H1 (cell line): ENCODE measurements at regions not wholly inside any gene's neighbourhood (a gene's known extent, or its start where the extent isn't known, plus 50 kb on each side); places are given as distances from the start of the nearest gene placed in this dataset.

Source experiments
- CTCF ChIA-PET: fragments of 300-600 bp; sonication (Branson Sonifier 250); formaldehyde crosslinking; loops from one replicate; lab custom pipeline; 2021; ENCODE audit not compliant: partially characterized antibody; lab: Charles Lee
- POLR2A ChIA-PET: fragments of 300-600 bp; sonication (Branson Sonifier 250); formaldehyde crosslinking; loops from one replicate; lab custom pipeline; 2021; ENCODE audit warnings: inconsistent platforms; ENCODE audit not compliant: partially characterized antibody; lab: Charles Lee
- DNase-seq, 2 experiments: peaks; one replicate each; pipeline versions ENCODE4 v3.0.0 to v3.0.0-alpha.2; 2010 to 2022; ENCODE audit warnings: low spot score in 2 of 2, low read depth in 1 of 2, mixed read lengths in 1 of 2
- FAIRE-seq: peaks from 2 replicates; lab custom pipeline; 2011; peaks lifted over from hg19 to GRCh38; lab: Jason Lieb, UNC
- H2AFZ ChIP-seq: 2 replicates; pipeline ENCODE4 v1.8.1; 2012; ENCODE audit warnings: low read length, inconsistent platforms
- H2AK5ac ChIP-seq: 2 replicates; pipeline ENCODE4 v1.6.1; 2013; ENCODE audit warnings: low read depth, low read length
- H2BK120ac ChIP-seq: replicated peaks from 2 replicates; pipeline ENCODE3; 2013; ENCODE audit warnings: low read depth, low read length, inconsistent platforms
- H2BK12ac ChIP-seq: 2 replicates; pipeline ENCODE4 v1.6.1; 2013; ENCODE audit warnings: low read depth, low read length
- H2BK15ac ChIP-seq: 2 replicates; pipeline ENCODE4 v1.6.1; 2013; ENCODE audit warnings: low read length
- H2BK20ac ChIP-seq: 2 replicates; pipeline ENCODE4 v1.6.1; 2013; ENCODE audit warnings: low read length
- H2BK5ac ChIP-seq: 2 replicates; pipeline ENCODE4 v1.6.1; 2013; ENCODE audit warnings: low read depth, low read length
- H3K14ac ChIP-seq: 2 replicates; pipeline ENCODE4 v1.6.1; 2013; ENCODE audit warnings: inconsistent platforms; ENCODE audit not compliant: insufficient read length
- H3K18ac ChIP-seq: 2 replicates; pipeline ENCODE4 v1.6.1; 2013; ENCODE audit warnings: low read length; ENCODE audit errors: extremely low read depth
- H3K23ac ChIP-seq: 2 replicates; pipeline ENCODE4 v1.6.1; 2013; ENCODE audit warnings: inconsistent platforms; ENCODE audit not compliant: insufficient read length
- H3K23me2 ChIP-seq: 2 replicates; pipeline ENCODE4 v1.6.1; 2013; ENCODE audit warnings: low read depth, low read length
- H3K27ac ChIP-seq: 2 replicates; pipeline ENCODE4 v1.6.1; 2011; ENCODE audit warnings: low read depth, low read length, inconsistent platforms
- H3K27me3 ChIP-seq, 4 experiments: replicated peaks in 1 of 4; 1 replicate in 1 of 4; 2 replicates in 3 of 4; pipeline versions ENCODE4 v1.6.1 to v1.8.1; 2011 to 2013; ENCODE audit warnings: low read length in 3 of 4, mild to moderate bottlenecking in 3 of 4, inconsistent platforms in 2 of 4, mixed read lengths in 2 of 4, moderate library complexity in 1 of 4; ENCODE audit not compliant: control insufficient read depth in 3 of 4, insufficient read depth in 3 of 4; ENCODE audit errors: extremely low read depth in 1 of 4
- H3K36me3 ChIP-seq, 4 experiments: 2 replicates each; pipeline versions ENCODE4 v1.6.1 to v1.8.1; 2011 to 2013; ENCODE audit warnings: mild to moderate bottlenecking in 4 of 4, low read length in 3 of 4, moderate library complexity in 2 of 4, control low read depth in 1 of 4, inconsistent platforms in 1 of 4; ENCODE audit not compliant: insufficient read depth in 4 of 4, control insufficient read depth in 2 of 4
- H3K4ac ChIP-seq: replicated peaks from 2 replicates; pipeline ENCODE3; 2013; ENCODE audit warnings: low read length, low read depth, mixed read lengths, inconsistent platforms; ENCODE audit not compliant: insufficient read length
- H3K4me1 ChIP-seq, 4 experiments: replicated peaks in 1 of 4; 1 replicate in 1 of 4; 2 replicates in 3 of 4; pipeline versions ENCODE4 v1.6.1 to v1.8.1; 2011 to 2013; ENCODE audit warnings: low read length in 3 of 4, inconsistent platforms in 2 of 4, mixed read lengths in 1 of 4; ENCODE audit not compliant: insufficient read depth in 4 of 4, control insufficient read depth in 3 of 4
- H3K4me2 ChIP-seq, 2 experiments: 2 replicates each; pipeline versions ENCODE4 v1.6.1 to v1.8.1; 2011 to 2013; ENCODE audit warnings: low read depth in 2 of 2, low read length in 2 of 2, control low read depth in 1 of 2, inconsistent platforms in 1 of 2, mild to moderate bottlenecking in 1 of 2; ENCODE audit not compliant: insufficient read depth in 1 of 2
- H3K4me3 ChIP-seq, 4 experiments: fragments of 200-600, 300-600 bp in 1 of 4; sonication (generic), shearing (Covaris generic), sonication (Bioruptor Twin) in 1 of 4; 2 replicates each; pipeline versions ENCODE4 v1.5.1 to v1.8.1; 2011 to 2016; ENCODE audit warnings: low read length in 4 of 4, low read depth in 3 of 4, control low read depth in 2 of 4, inconsistent platforms in 2 of 4, mild to moderate bottlenecking in 2 of 4, mixed read lengths in 1 of 4, moderate library complexity in 1 of 4; ENCODE audit not compliant: insufficient read depth in 2 of 4; ENCODE audit errors: extremely low read depth in 1 of 4
- H3K56ac ChIP-seq: replicated peaks from 2 replicates; pipeline ENCODE3; 2013; ENCODE audit warnings: low read depth, mild to moderate bottlenecking, mixed read lengths, low read length, inconsistent platforms; ENCODE audit not compliant: insufficient read length
- H3K79me1 ChIP-seq: 2 replicates; pipeline ENCODE4 v1.6.1; 2013; ENCODE audit warnings: low read depth, low read length, control low read depth
- H3K79me2 ChIP-seq, 2 experiments: 2 replicates each; pipeline versions ENCODE4 v1.6.1 to v1.8.1; 2012 to 2013; ENCODE audit warnings: low read length in 2 of 2, mild to moderate bottlenecking in 2 of 2, inconsistent platforms in 1 of 2; ENCODE audit not compliant: insufficient read depth in 2 of 2, control insufficient read depth in 1 of 2
- H3K9ac ChIP-seq, 4 experiments: replicated peaks in 1 of 4; 1 replicate in 1 of 4; 2 replicates in 3 of 4; pipeline versions ENCODE4 v1.6.1 to v1.8.1; 2011 to 2013; ENCODE audit warnings: low read depth in 3 of 4, low read length in 3 of 4, control low read depth in 2 of 4, mild to moderate bottlenecking in 2 of 4, moderate library complexity in 2 of 4, inconsistent platforms in 1 of 4; ENCODE audit errors: extremely low read depth in 1 of 4
- H3K9me3 ChIP-seq, 2 experiments: 2 replicates each; pipeline versions ENCODE4 v1.6.1 to v1.8.1; 2012 to 2013; ENCODE audit warnings: mild to moderate bottlenecking in 2 of 2, moderate library complexity in 2 of 2, control low read depth in 1 of 2, inconsistent platforms in 1 of 2, low read depth in 1 of 2, low read length in 1 of 2, mixed read lengths in 1 of 2; ENCODE audit not compliant: insufficient read depth in 2 of 2
- H4K20me1 ChIP-seq, 2 experiments: replicated peaks in 1 of 2; 2 replicates each; pipeline versions ENCODE3 to v1.8.1; 2011 to 2013; ENCODE audit warnings: inconsistent platforms in 2 of 2, low read length in 2 of 2, mild to moderate bottlenecking in 1 of 2; ENCODE audit not compliant: insufficient read depth in 2 of 2, control insufficient read depth in 1 of 2
- H4K5ac ChIP-seq: 2 replicates; pipeline ENCODE4 v1.6.1; 2013; ENCODE audit warnings: low read length, low read depth, mixed read lengths, inconsistent platforms; ENCODE audit not compliant: insufficient read length
- H4K8ac ChIP-seq: 2 replicates; pipeline ENCODE4 v1.8.0; 2013; ENCODE audit warnings: mild to moderate bottlenecking, moderate library complexity, low read length, inconsistent platforms; ENCODE audit not compliant: insufficient read depth; ENCODE audit errors: extremely low read depth
- H4K91ac ChIP-seq: replicated peaks from 2 replicates; pipeline ENCODE3; 2013; ENCODE audit warnings: low read length, mixed read lengths, inconsistent platforms; ENCODE audit not compliant: insufficient read length
- BACH1 ChIP-seq: IDR thresholded peaks from 2 replicates; pipeline ENCODE4 v1.6.1; 2012; ENCODE audit warnings: low read length, improper control_type of control experiment
- CHD1 ChIP-seq: IDR thresholded peaks from 2 replicates; pipeline ENCODE4 v1.6.1; 2012; ENCODE audit warnings: low read depth, low read length, improper control_type of control experiment
- CHD2 ChIP-seq: IDR thresholded peaks from 2 replicates; pipeline ENCODE4 v1.6.1; 2012; ENCODE audit warnings: low read length, improper control_type of control experiment
- CREB1 ChIP-seq: IDR thresholded peaks from 2 replicates; pipeline ENCODE4 v1.6.1; 2012; ENCODE audit warnings: inconsistent platforms
- EP300 ChIP-seq, 2 experiments: IDR thresholded peaks; 1 replicate in 1 of 2; 2 replicates in 1 of 2; pipeline ENCODE4 v1.6.1; 2011 to 2012; ENCODE audit warnings: low read depth in 2 of 2, low read length in 2 of 2, mild to moderate bottlenecking in 2 of 2, borderline replicate concordance in 1 of 2, inconsistent platforms in 1 of 2, moderate library complexity in 1 of 2
- PHF8 ChIP-seq: fragments of 200-600 bp; sonication (generic); conservative IDR thresholded peaks from 2 replicates; pipeline ENCODE4 v1.7.1; 2012; ENCODE audit warnings: low read depth, mild to moderate bottlenecking, inconsistent platforms, low read length, moderate library complexity
- RNF2 ChIP-seq: fragments of 200-900, 300-1000 bp; sonication (generic); IDR thresholded peaks from 2 replicates; pipeline ENCODE4 v1.7.1; 2016; ENCODE audit warnings: borderline replicate concordance, low read depth, mild to moderate bottlenecking, antibody characterized with exemption, low read length; ENCODE audit not compliant: poor library complexity, severe bottlenecking; ENCODE audit errors: missing control alignments
- SAP30 ChIP-seq: fragments of 300-600 bp; sonication (generic); IDR thresholded peaks from 2 replicates; pipeline ENCODE4 v1.7.1; 2012; ENCODE audit warnings: low read length, moderate library complexity, mild to moderate bottlenecking, inconsistent platforms; ENCODE audit not compliant: insufficient read depth, insufficient replicate concordance
- TEAD4 ChIP-seq: IDR thresholded peaks from 2 replicates; pipeline ENCODE4 v1.6.1; 2012; ENCODE audit warnings: low read depth, low read length, inconsistent platforms, mixed read lengths
- WGBS, 2 experiments: shearing (Covaris generic) in 1 of 2; methylation state at CpG; one replicate each; pipeline versions ENCODE4 v1.1.6 to v1.1.7; 2013 to 2015; ENCODE audit warnings: low lambda C conversion rate in 2 of 2, mixed read lengths in 2 of 2, inconsistent platforms in 1 of 2, low coverage in 1 of 2, missing lambda C conversion rate in 1 of 2; ENCODE audit not compliant: insufficient replicate concordance in 2 of 2, insufficient coverage in 1 of 2, insufficient read length in 1 of 2; ENCODE audit errors: extremely low coverage in 1 of 2, missing lambda C conversion rate in 1 of 2; 5-methylcytosine and 5-hydroxymethylcytosine counted together
- TF ChIP-seq, protein P1 (sequence below): IDR thresholded peaks from 2 replicates; pipeline ENCODE4 v1.6.1; 2012; ENCODE audit warnings: low read length, inconsistent platforms
- TF ChIP-seq, protein P2 (sequence below): IDR thresholded peaks from 2 replicates; pipeline ENCODE4 v1.6.1; 2012; ENCODE audit warnings: inconsistent platforms

DNA sequence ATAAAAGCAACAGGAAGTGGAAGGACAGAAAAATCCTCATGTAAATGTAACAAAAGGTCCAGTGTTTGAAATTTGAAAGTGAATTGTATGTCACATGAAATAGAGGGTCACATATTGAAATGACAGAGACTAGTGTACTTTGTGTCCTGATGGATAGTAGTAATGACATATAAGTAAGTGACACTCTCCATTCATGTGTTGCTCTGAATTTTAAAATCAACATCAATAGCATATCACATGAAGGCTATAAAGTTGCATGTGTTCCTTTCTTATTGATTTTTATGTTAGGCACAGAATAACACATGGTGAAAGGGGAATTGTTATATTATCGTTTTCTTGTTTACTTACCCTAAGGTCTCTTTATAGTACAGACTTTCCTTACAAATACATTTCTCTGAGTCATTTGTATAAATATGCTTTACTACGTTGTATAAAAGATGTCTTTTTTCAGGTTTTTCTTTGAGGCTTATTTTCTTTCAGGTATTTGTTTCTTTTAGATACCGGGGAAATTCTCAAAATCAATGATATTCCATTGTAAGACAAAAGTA lies 104.6 kb upstream of the CACNA2D1 start:
- no peak overlapping the region for H3K4ac ChIP-seq
- no peak overlapping the region for H3K4me3 ChIP-seq
- no peak overlapping the region for H4K91ac ChIP-seq
- no peaks in the 10 kb centered on the region for H3K9me3 ChIP-seq
- CTCF ChIA-PET = no interaction called here
- no peak overlapping the region for H2AFZ ChIP-seq
- H3K4me1 ChIP-seq = no peaks in the 10 kb centered on the region
- H3K79me2 ChIP-seq = no peaks in the 10 kb centered on the region
- H4K20me1 ChIP-seq = no peaks in the 10 kb centered on the region
- no peak overlapping the region for H3K9ac ChIP-seq
- H2AK5ac ChIP-seq = no peak overlapping the region
- H3K27me3 ChIP-seq = no peaks in the 10 kb centered on the region
- no peak overlapping the region for H2BK12ac ChIP-seq
- no peak overlapping the region for H3K18ac ChIP-seq
- no peak overlapping the region for H2BK15ac ChIP-seq
- no peak overlapping the region for H3K14ac ChIP-seq
- H3K23me2 ChIP-seq = no peaks in the 10 kb centered on the region
- H3K27ac ChIP-seq = no peak overlapping the region
- FAIRE-seq = no peak
- no peak overlapping the region for H3K4me2 ChIP-seq
- 85% methylated on average over 3 of the region's 3 CpGs; no CpG with 5 or more reads in 1 of the 2 experiments for WGBS, 2 experiments
- no peak overlapping the region for H2BK5ac ChIP-seq
- H3K36me3 ChIP-seq = no peaks in the 10 kb centered on the region
- no peaks in the 10 kb centered on the region for H3K79me1 ChIP-seq
- no peak for DNase-seq
- H3K23ac ChIP-seq = no peak overlapping the region
- no peak overlapping the region for H4K8ac ChIP-seq
- no peak overlapping the region for H4K5ac ChIP-seq
- H3K56ac ChIP-seq = no peak overlapping the region
- H2BK120ac ChIP-seq = no peak overlapping the region
- POLR2A ChIA-PET = no interaction called here
- no peak overlapping the region for H2BK20ac ChIP-seq
- TF ChIP-seq, protein P1, sequence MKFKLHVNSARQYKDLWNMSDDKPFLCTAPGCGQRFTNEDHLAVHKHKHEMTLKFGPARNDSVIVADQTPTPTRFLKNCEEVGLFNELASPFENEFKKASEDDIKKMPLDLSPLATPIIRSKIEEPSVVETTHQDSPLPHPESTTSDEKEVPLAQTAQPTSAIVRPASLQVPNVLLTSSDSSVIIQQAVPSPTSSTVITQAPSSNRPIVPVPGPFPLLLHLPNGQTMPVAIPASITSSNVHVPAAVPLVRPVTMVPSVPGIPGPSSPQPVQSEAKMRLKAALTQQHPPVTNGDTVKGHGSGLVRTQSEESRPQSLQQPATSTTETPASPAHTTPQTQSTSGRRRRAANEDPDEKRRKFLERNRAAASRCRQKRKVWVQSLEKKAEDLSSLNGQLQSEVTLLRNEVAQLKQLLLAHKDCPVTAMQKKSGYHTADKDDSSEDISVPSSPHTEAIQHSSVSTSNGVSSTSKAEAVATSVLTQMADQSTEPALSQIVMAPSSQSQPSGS = no peak
- no peak for TF ChIP-seq PHF8
- no peak for TF ChIP-seq SAP30
- no peak for TF ChIP-seq CHD2
- no peak for TF ChIP-seq TEAD4
- TF ChIP-seq RNF2 = no peak
- TF ChIP-seq CREB1 = no peak
- TF ChIP-seq BACH1 = no peak
- TF ChIP-seq, protein P2, sequence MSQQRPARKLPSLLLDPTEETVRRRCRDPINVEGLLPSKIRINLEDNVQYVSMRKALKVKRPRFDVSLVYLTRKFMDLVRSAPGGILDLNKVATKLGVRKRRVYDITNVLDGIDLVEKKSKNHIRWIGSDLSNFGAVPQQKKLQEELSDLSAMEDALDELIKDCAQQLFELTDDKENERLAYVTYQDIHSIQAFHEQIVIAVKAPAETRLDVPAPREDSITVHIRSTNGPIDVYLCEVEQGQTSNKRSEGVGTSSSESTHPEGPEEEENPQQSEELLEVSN = no peak
- no peak for TF ChIP-seq EP300 (IDR thresholded peaks at IDR 0.05; ENCODE audit: borderline replicate concordance in 1 of 2, low read depth in 2 of 2, low read length in 2 of 2)
- TF ChIP-seq CHD1 = no peak
